Effector memory CD4-positive, alpha-beta T cell (primary cell): ENCODE measurements at regions not wholly inside any gene's neighbourhood (a gene's known extent, or its start where the extent isn't known, plus 50 kb on each side); places are given as distances from the start of the nearest gene placed in this dataset.

Experiments used
- DNase-seq, 3 donors: peaks; one replicate each; pipeline ENCODE4 v3.0.0-alpha.2; 2020
- H3K27ac ChIP-seq: 2 replicates; pipeline ENCODE4 v1.7.0; 2013; ENCODE audit warnings: mild to moderate bottlenecking, low read length, moderate library complexity; ENCODE audit not compliant: insufficient read depth, poor library complexity, severe bottlenecking
- H3K27me3 ChIP-seq: replicated peaks from 2 replicates; pipeline ENCODE4 v1.7.0; 2013; ENCODE audit warnings: mild to moderate bottlenecking, low read length; ENCODE audit not compliant: insufficient read depth, control insufficient read depth, poor library complexity, severe bottlenecking
- H3K36me3 ChIP-seq: 2 replicates; pipeline ENCODE4 v1.7.0; 2013; ENCODE audit warnings: mild to moderate bottlenecking, low read length, moderate library complexity; ENCODE audit not compliant: control insufficient read depth, insufficient read depth
- H3K4me1 ChIP-seq: 2 replicates; pipeline ENCODE4 v1.7.0; 2013; ENCODE audit warnings: low read length, mild to moderate bottlenecking; ENCODE audit not compliant: control insufficient read depth, insufficient read depth, poor library complexity, severe bottlenecking
- H3K4me3 ChIP-seq: 2 replicates; pipeline ENCODE4 v1.7.0; 2013; ENCODE audit warnings: low read length, low read depth, mild to moderate bottlenecking; ENCODE audit not compliant: insufficient read depth, poor library complexity, severe bottlenecking
- H3K9me3 ChIP-seq: 2 replicates; pipeline ENCODE4 v1.7.0; 2013; ENCODE audit warnings: mild to moderate bottlenecking, low read length, moderate library complexity; ENCODE audit not compliant: control insufficient read depth

DNA sequence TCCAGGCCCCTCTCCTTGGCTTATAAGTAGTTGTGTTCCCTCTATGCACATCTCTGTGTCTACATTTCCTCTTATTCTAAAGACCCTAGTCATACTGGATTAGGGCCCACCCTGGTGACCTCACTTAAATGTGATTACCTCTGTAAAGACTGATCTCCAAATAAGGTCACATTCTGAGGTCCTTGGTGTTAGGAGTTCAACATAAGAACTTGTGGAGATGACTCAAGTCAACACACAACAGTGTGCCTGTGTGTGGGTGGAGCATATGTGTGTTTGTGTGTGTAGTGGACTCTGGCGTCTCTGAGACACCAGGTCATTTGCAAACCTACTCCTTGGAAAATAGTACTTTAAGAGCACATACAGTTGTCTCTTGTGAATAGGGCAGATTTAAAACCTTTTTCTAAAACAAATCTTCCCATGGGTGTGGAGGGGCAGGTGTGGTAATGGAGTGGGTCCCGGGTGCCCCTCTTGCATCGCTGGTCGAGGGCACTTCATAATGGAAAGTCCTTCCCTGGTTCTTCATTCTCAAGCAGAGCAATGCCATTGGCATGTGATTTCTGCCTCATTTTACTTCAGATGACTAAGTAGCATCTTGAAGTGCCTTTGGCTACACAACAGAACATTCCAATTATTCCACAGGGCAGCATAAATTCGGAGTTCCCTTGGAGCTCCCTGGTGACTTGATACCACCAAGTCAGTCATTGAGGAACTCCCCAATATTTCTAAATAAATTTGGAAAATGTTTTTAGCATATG is 84.4 kb downstream of the C9orf152 start:
- Histone ChIP-seq H3K36me3 (no peaks in the 10 kb centered on the region), H3K4me1 (no peaks in the 10 kb centered on the region), H3K9me3 (no peaks in the 10 kb centered on the region), H3K4me3 (no peak overlapping the region), H3K27me3 (no peaks in the 10 kb centered on the region), H3K27ac (no peak overlapping the region)
- no peak for DNase-seq

DNA sequence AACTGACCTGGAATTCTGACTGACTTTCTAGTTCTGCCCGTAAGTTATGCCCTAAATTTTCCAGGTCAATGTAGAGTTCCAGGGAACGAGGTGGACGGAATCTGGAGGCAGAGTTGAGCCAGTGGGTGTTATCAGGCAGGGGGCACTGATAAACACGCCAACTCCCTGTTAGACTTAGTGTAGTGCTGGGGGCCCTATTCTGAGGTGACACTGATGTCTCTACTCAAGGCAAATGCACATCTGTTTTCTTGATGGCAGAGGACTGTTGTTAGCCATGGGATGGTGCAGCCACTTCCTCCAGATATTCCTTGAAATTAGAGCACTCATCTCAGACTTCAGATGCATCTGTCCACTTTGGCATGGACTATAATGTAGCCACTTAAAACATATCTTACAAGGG is 83.5 kb downstream of the C9orf152 start:
- H3K4me1 ChIP-seq: no peaks in the 10 kb centered on the region
- H3K4me3 ChIP-seq: no peak overlapping the region
- H3K27ac ChIP-seq: no peak overlapping the region
- no peaks in the 10 kb centered on the region for H3K9me3 ChIP-seq
- H3K27me3 ChIP-seq: no peaks in the 10 kb centered on the region
- no peaks in the 10 kb centered on the region for H3K36me3 ChIP-seq
- DNase-seq: no peak

GRCh38 chr9:110125207-110125751 is 82.7 kb downstream of the C9orf152 start:
- Histone ChIP-seq H3K27ac (no peak overlapping the region), H3K36me3 (no peaks in the 10 kb centered on the region), H3K9me3 (no peaks in the 10 kb centered on the region), H3K27me3 (no peaks in the 10 kb centered on the region), H3K4me1 (no peaks in the 10 kb centered on the region), H3K4me3 (no peak overlapping the region)
- no peak for DNase-seq

- no peak overlapping the region for H3K27ac ChIP-seq
- no peak for DNase-seq
- H3K4me1 ChIP-seq: no peaks in the 10 kb centered on the region
- H3K36me3 ChIP-seq: no peaks in the 10 kb centered on the region
- no peak overlapping the region for H3K4me3 ChIP-seq
- H3K9me3 ChIP-seq: no peaks in the 10 kb centered on the region
- no peaks in the 10 kb centered on the region for H3K27me3 ChIP-seq
Measured at GRCh38 chr9:110125763-110126351, 82.1 kb downstream of the C9orf152 start.

DNA sequence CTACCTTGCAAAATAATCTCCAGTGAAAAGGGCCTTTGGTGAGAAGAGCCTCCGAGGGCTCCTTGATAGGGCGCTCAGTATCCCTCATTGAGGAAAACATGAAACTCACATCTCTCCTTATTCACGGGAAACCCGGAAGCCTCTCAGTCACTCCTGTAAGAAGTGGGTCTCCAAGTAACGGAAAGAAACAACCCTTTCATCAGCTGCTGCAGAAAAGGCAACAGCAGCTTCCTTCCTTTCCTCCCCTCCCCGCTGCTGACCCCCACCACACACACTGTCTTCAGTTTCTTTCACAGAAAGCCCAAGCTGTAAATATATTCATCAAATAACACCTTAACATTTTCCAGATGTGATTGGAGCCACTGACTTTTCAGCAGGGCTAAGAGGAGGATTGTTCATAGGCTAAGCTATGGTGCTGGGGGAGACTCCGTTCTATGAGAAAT is 81.4 kb downstream of the C9orf152 start:
- Histone ChIP-seq H3K27me3 (no peaks in the 10 kb centered on the region), H3K27ac (no peak overlapping the region), H3K4me1 (no peaks in the 10 kb centered on the region), H3K36me3 (no peaks in the 10 kb centered on the region), H3K4me3 (no peak overlapping the region), H3K9me3 (no peaks in the 10 kb centered on the region)
- DNase-seq: no peak

- no peak overlapping the region for H3K27ac ChIP-seq
- DNase-seq: no peak
- H3K4me3 ChIP-seq: no peak overlapping the region
- no peaks in the 10 kb centered on the region for H3K27me3 ChIP-seq
- H3K4me1 ChIP-seq: no peaks in the 10 kb centered on the region
- H3K9me3 ChIP-seq: no peaks in the 10 kb centered on the region
- no peaks in the 10 kb centered on the region for H3K36me3 ChIP-seq
Measured at GRCh38 chr9:110126986-110127864, 80.7 kb downstream of the C9orf152 start.

DNA sequence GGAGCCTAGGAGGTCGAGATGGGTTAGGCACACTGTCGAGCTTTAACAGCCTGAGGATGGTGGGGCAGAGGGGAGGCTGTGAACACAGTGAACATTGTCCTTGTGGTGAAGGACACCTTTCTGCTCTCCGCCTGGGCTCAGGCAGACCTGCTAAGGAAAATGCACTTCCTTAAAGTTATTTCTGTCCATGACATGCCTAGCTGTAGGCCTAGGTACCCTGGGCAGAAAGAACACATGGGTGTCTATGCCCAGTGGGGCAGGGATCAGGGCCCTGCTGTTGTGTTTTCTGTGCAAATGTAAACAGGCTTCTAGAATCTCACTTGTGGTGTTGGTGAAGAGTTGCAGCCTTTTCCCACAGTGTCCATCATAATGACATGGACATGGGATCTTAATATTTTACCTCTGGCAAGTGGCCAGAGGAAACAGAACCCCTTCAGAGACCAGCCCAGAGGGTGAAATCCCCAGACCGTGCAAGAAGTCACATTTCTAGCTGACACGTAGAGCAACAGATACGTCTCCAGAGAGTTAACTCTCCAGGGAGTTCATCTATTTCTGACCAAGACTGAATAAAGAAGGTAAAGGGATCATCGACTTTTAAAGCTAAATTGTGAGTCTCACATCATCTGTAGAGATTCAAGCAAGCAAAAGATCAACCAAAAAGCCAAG is 79.2 kb downstream of the C9orf152 start:
- Histone ChIP-seq H3K4me3 (no peak overlapping the region), H3K4me1 (no peaks in the 10 kb centered on the region), H3K36me3 (no peaks in the 10 kb centered on the region), H3K27me3 (no peaks in the 10 kb centered on the region), H3K9me3 (no peaks in the 10 kb centered on the region), H3K27ac (no peak overlapping the region)
- DNase-seq: no peak

DNA sequence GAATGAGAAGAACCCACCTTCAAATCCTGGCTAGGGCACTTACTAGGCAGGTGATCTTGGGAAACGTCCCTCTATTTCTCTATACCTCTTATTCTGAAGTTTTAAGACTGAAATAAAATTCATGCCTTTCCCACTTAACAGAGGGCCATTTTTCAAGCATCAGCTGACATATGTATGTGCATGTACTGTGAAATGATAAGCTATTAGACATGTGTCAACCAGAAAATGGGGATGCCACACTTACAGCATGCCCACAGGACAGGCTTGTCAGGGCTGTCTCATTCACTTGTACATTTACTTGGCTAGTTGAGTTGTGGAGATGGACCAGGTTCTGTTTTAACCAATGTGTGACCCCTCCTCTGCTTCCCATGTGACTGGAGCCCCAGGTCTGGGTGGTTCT is 78.5 kb downstream of the C9orf152 start:
- no peaks in the 10 kb centered on the region for H3K9me3 ChIP-seq
- DNase-seq: no peak
- no peaks in the 10 kb centered on the region for H3K4me1 ChIP-seq
- H3K27me3 ChIP-seq: no peaks in the 10 kb centered on the region
- H3K36me3 ChIP-seq: no peaks in the 10 kb centered on the region
- H3K4me3 ChIP-seq: no peak overlapping the region
- no peak overlapping the region for H3K27ac ChIP-seq

- Histone ChIP-seq H3K4me3 (no peak overlapping the region), H3K9me3 (no peaks in the 10 kb centered on the region), H3K27me3 (no peaks in the 10 kb centered on the region), H3K27ac (no peak overlapping the region), H3K4me1 (no peaks in the 10 kb centered on the region), H3K36me3 (no peaks in the 10 kb centered on the region)
- DNase-seq: no peak
Measured at GRCh38 chr9:110130211-110130610, 77.7 kb downstream of the C9orf152 start.
